ENCODE measurements at regions not wholly inside any gene's neighbourhood (a gene's known extent, or its start where the extent isn't known, plus 50 kb on each side); places are given as distances from the start of the nearest gene placed in this dataset.

- Histone ChIP-seq H3K9me3 (no peaks in the 10 kb centered on the region), H3K4me3 (no peak overlapping the region), H3K27me3 (no peaks in the 10 kb centered on the region), H3K4me1 (peaks cover 0 to 4% of the 10 kb centered on the region in 2 donors), H3K36me3 (no peaks in the 10 kb centered on the region), H3K27ac (no peak overlapping the region)
- no peak for TF ChIP-seq CTCF (IDR thresholded peaks at IDR 0.05)
- DNase-seq (ENCODE audit: low spot score in 2 of 2) = no peak
- intact Hi-C loops (cut with DNase I) = no loop called here
Observed at GRCh38 chr5:109917154-109917546, 227.4 kb downstream of the MAN2A1 start.

GRCh38 chr5:109917966-109918365 is 228.2 kb downstream of the MAN2A1 start:
- Histone ChIP-seq H3K4me1 (peaks cover 0 to 5% of the 10 kb centered on the region in 2 donors), H3K27ac (no peak overlapping the region), H3K9me3 (no peaks in the 10 kb centered on the region), H3K4me3 (no peak overlapping the region), H3K27me3 (no peaks in the 10 kb centered on the region), H3K36me3 (no peaks in the 10 kb centered on the region)
- no peak for DNase-seq (ENCODE audit: low spot score in 2 of 2)
- no peak for TF ChIP-seq CTCF (IDR thresholded peaks at IDR 0.05)
- intact Hi-C loops (cut with DNase I) = no loop called here

- no peak for DNase-seq (ENCODE audit: low spot score in 2 of 2)
- Histone ChIP-seq H3K27me3 (no peaks in the 10 kb centered on the region), H3K9me3 (no peaks in the 10 kb centered on the region), H3K27ac (no peak overlapping the region), H3K4me3 (no peak overlapping the region), H3K36me3 (no peaks in the 10 kb centered on the region), H3K4me1 (peaks cover 0 to 5% of the 10 kb centered on the region in 2 donors)
- no peak for TF ChIP-seq CTCF (IDR thresholded peaks at IDR 0.05)
- intact Hi-C loops (cut with DNase I) = no loop called here
Observed at GRCh38 chr5:109920736-109921135, 231.0 kb downstream of the MAN2A1 start.

DNA sequence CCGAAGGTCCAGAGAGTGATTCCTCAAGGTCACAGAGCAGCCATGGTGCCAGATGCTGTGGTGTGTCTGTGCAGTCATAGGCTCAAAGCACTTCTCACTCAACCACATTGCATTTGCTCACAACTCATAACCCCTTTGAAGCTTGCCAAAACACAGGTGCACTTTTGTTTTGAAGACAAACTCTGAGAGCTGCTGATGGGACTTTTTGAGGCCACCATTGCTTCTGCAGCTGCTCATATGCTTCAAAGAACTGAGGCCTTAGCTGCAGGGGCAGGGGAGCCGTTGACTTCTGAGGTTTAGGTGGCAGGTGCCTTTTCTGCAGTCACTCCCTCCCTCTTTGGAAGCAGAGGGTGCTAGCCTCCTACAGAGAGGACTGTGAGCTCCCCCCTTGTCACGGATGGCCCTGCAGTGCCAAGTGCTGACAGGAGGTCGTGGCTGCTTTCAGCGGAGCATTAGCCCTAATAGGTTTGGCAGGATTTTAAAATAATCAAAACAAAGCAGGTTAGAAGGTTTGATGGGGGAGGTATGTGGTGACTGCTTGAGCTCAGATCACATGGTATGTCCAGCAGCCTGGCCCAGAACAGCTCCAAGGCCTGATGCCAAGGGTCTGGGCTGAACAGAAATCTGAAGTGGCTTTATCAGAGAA is 232.1 kb downstream of the MAN2A1 start:
- H3K4me3 ChIP-seq = no peak overlapping the region
- no peaks in the 10 kb centered on the region for H3K27me3 ChIP-seq
- H3K27ac ChIP-seq = no peak overlapping the region
- no peaks in the 10 kb centered on the region for H3K36me3 ChIP-seq
- intact Hi-C loops (cut with DNase I) = no loop called here
- no peak for TF ChIP-seq CTCF (IDR thresholded peaks at IDR 0.05)
- H3K4me1 ChIP-seq = peaks cover 0 to 5% of the 10 kb centered on the region in 2 donors
- no peaks in the 10 kb centered on the region for H3K9me3 ChIP-seq
- no peak for DNase-seq (ENCODE audit: low spot score in 2 of 2)

DNA sequence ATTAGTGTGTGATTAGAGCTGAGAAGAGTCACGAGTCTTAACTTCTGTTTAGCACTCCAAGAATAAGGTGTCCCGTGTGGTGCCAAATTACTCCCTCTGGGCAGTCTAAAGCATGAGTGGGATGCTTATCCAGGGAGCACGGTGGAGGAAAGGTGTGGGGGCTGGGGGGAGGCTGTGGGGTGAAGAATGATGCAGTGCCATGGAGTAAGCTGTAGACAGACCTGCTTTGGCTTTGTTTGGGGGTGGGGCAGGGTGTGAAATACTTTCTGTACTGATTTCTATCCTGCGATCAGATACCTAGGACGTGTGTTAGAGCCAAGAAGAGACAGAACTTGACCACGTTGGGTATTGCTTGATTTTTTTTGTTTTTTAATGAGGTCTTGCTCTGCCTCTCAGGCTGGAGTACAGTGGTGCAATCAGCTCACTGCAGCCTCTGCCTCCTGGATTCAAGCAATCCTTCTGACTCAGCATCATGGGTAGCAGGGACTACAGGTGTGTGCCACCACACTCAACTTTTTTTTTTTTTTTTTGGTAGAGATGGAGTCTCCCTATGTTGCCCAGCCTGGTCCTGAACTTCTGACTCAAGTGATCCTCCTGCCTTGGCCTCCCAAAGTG is 232.8 kb downstream of the MAN2A1 start:
- no peaks in the 10 kb centered on the region for H3K27me3 ChIP-seq
- intact Hi-C loops (cut with DNase I) = no loop called here
- no peak overlapping the region for H3K4me3 ChIP-seq
- H3K4me1 ChIP-seq = peaks cover 0 to 5% of the 10 kb centered on the region in 2 donors
- TF ChIP-seq CTCF (IDR thresholded peaks at IDR 0.05) = no peak
- H3K36me3 ChIP-seq = no peaks in the 10 kb centered on the region
- no peak overlapping the region for H3K27ac ChIP-seq
- DNase-seq (ENCODE audit: low spot score in 2 of 2) = no peak
- H3K9me3 ChIP-seq = no peaks in the 10 kb centered on the region
